ENCODE measurements at regions not wholly inside any gene's neighbourhood (a gene's known extent, or its start where the extent isn't known, plus 50 kb on each side); places are given as distances from the start of the nearest gene placed in this dataset.

GRCh38 chr5:126178521-126178920, 244.7 kb upstream of the GRAMD2B start:
- in situ Hi-C loops (cut with MboI) (no loop called here), intact Hi-C loops (cut with micrococcal nuclease; ENCODE audit: unreplicated experiment) (no loop called here)
- Histone ChIP-seq H2AFZ (ENCODE audit: control insufficient read depth, low read depth, low read length) (no peak overlapping the region), H3K9ac (ENCODE audit: control insufficient read depth, insufficient read depth, low read length) (no peak overlapping the region), H3K79me2 (ENCODE audit: control insufficient read depth, insufficient read depth, low read length) (no peaks in the 10 kb centered on the region), H3K36me3 (ENCODE audit: control insufficient read depth in 2 of 2, insufficient read depth in 2 of 2, low read length in 1 of 2) (no peaks in the 10 kb centered on the region), H3K27ac (ENCODE audit: control insufficient read depth, insufficient read depth) (no peak overlapping the region), H3K4me1 (ENCODE audit: control insufficient read depth, insufficient read depth, low read length) (no peaks in the 10 kb centered on the region), H3K4me2 (ENCODE audit: control insufficient read depth, insufficient read depth) (no peak overlapping the region), H4K20me1 (ENCODE audit: control insufficient read depth, insufficient read depth) (no peaks in the 10 kb centered on the region), H3K27me3 (replicated peaks in 1 of 2; ENCODE audit: control insufficient read depth in 2 of 2, insufficient read depth in 2 of 2, low read length in 1 of 2) (no peaks in the 10 kb centered on the region), H3K9me3 (replicated peaks; ENCODE audit: control insufficient read depth, insufficient read depth, low read length) (no peaks in the 10 kb centered on the region), H3K4me3 (no peak overlapping the region)
- ChIA-PET CTCF (no interaction called here), POLR2A (no interaction called here), SMC1A (ENCODE audit: uncharacterized antibody, unreplicated experiment) (no interaction called here), RAD21 (ENCODE audit: unreplicated experiment) (no interaction called here)
- ATAC-seq (no peak), DNase-seq (ENCODE audit: low read depth, low spot score) (no peak), FAIRE-seq (no peak)
- TF ChIP-seq JUND (IDR thresholded peaks at IDR 0.05; ENCODE audit: low read depth, low read length) (no peak), E4F1 (IDR thresholded peaks at IDR 0.05; ENCODE audit: borderline replicate concordance, partially characterized antibody) (no peak), NFYA (IDR thresholded peaks at IDR 0.05; ENCODE audit: borderline replicate concordance, low read depth, low read length) (no peak), TAF1 (IDR thresholded peaks at IDR 0.05; ENCODE audit: borderline replicate concordance, low read depth, low read length) (no peak), TCF7 (IDR thresholded peaks at IDR 0.05; ENCODE audit: borderline replicate concordance) (no peak), SKIL (IDR thresholded peaks at IDR 0.05; ENCODE audit: low read depth, poor library complexity, severe bottlenecking) (no peak)
- BruUV-seq (replicated peaks): no TSS peak

Data from GM12878 (cell line).